ENCODE measurements at regions not wholly inside any gene's neighbourhood (a gene's known extent, or its start where the extent isn't known, plus 50 kb on each side); places are given as distances from the start of the nearest gene placed in this dataset.

- Mint-ChIP-seq H3K27ac (no peak overlapping the region), H3K36me3 (no peaks in the 10 kb centered on the region), H3K27me3 (peaks cover 7% of the 10 kb centered on the region), H3K4me3 (no peak overlapping the region), H3K4me1 (no peaks in the 10 kb centered on the region), H3K9me3 (no peaks in the 10 kb centered on the region)
- Histone ChIP-seq H3K27me3 (ENCODE audit: control insufficient read depth, insufficient read depth, low read length) (no peaks in the 10 kb centered on the region), H3K27ac (ENCODE audit: insufficient read depth, low read length, poor library complexity, severe bottlenecking) (no peak overlapping the region), H3K4me3 (ENCODE audit: low read depth, low read length) (no peak overlapping the region), H3K9me3 (ENCODE audit: control insufficient read depth in 2 of 2, low read length in 2 of 2) (no peaks in the 10 kb centered on the region), H3K4me1 (ENCODE audit: control insufficient read depth, insufficient read depth, low read length, poor library complexity, severe bottlenecking) (no peaks in the 10 kb centered on the region), H3K36me3 (ENCODE audit: control insufficient read depth, insufficient read depth, low read length) (no peaks in the 10 kb centered on the region)
- DNase-seq (no peak), ATAC-seq (ENCODE audit: low read depth in 2 of 2) (no peak)
Observed at GRCh38 chr1:175874081-175874480, 130.7 kb upstream of the TNR start.

GRCh38 chr1:175873290-175873935 is 130.0 kb upstream of the TNR start:
- H3K4me3 ChIP-seq (ENCODE audit: low read depth, low read length): no peak overlapping the region
- H3K9me3 Mint-ChIP-seq: no peaks in the 10 kb centered on the region

GRCh38 chr1:175872588-175872987 is 129.2 kb upstream of the TNR start:
- H3K9me3 Mint-ChIP-seq: no peaks in the 10 kb centered on the region
- H3K36me3 Mint-ChIP-seq: no peaks in the 10 kb centered on the region
- Histone ChIP-seq H3K27ac (ENCODE audit: insufficient read depth, low read length, poor library complexity, severe bottlenecking) (no peak overlapping the region), H3K36me3 (ENCODE audit: control insufficient read depth, insufficient read depth, low read length) (no peaks in the 10 kb centered on the region), H3K27me3 (ENCODE audit: control insufficient read depth, insufficient read depth, low read length) (no peaks in the 10 kb centered on the region), H3K9me3 (ENCODE audit: control insufficient read depth in 2 of 2, low read length in 2 of 2) (no peaks in the 10 kb centered on the region), H3K4me3 (ENCODE audit: low read depth, low read length) (no peak overlapping the region), H3K4me1 (ENCODE audit: control insufficient read depth, insufficient read depth, low read length, poor library complexity, severe bottlenecking) (no peaks in the 10 kb centered on the region)
- no peaks in the 10 kb centered on the region for H3K4me1 Mint-ChIP-seq
- peaks cover 7% of the 10 kb centered on the region for H3K27me3 Mint-ChIP-seq
- no peak overlapping the region for H3K4me3 Mint-ChIP-seq
- no peak overlapping the region for H3K27ac Mint-ChIP-seq
- DNase-seq (no peak), ATAC-seq (ENCODE audit: low read depth in 2 of 2) (no peak)

More at GRCh38 chr1:175873290-175873935, 130.0 kb upstream of the TNR start:
- no peaks in the 10 kb centered on the region for H3K36me3 Mint-ChIP-seq
- ATAC-seq (ENCODE audit: low read depth in 2 of 2) (no peak), DNase-seq (no peak)
- Histone ChIP-seq H3K27me3 (ENCODE audit: control insufficient read depth, insufficient read depth, low read length) (no peaks in the 10 kb centered on the region), H3K9me3 (ENCODE audit: control insufficient read depth in 2 of 2, low read length in 2 of 2) (no peaks in the 10 kb centered on the region), H3K4me1 (ENCODE audit: control insufficient read depth, insufficient read depth, low read length, poor library complexity, severe bottlenecking) (no peaks in the 10 kb centered on the region), H3K27ac (ENCODE audit: insufficient read depth, low read length, poor library complexity, severe bottlenecking) (no peak overlapping the region), H3K36me3 (ENCODE audit: control insufficient read depth, insufficient read depth, low read length) (no peaks in the 10 kb centered on the region)
- no peak overlapping the region for H3K4me3 Mint-ChIP-seq
- no peaks in the 10 kb centered on the region for H3K4me1 Mint-ChIP-seq
- no peak overlapping the region for H3K27ac Mint-ChIP-seq
- peaks cover 7% of the 10 kb centered on the region for H3K27me3 Mint-ChIP-seq

GRCh38 chr1:175871647-175872046 is 128.3 kb upstream of the TNR start:
- Histone ChIP-seq H3K4me3 (ENCODE audit: low read depth, low read length) (no peak overlapping the region), H3K27ac (ENCODE audit: insufficient read depth, low read length, poor library complexity, severe bottlenecking) (no peak overlapping the region), H3K27me3 (ENCODE audit: control insufficient read depth, insufficient read depth, low read length) (no peaks in the 10 kb centered on the region), H3K4me1 (ENCODE audit: control insufficient read depth, insufficient read depth, low read length, poor library complexity, severe bottlenecking) (no peaks in the 10 kb centered on the region), H3K36me3 (ENCODE audit: control insufficient read depth, insufficient read depth, low read length) (no peaks in the 10 kb centered on the region), H3K9me3 (ENCODE audit: control insufficient read depth in 2 of 2, low read length in 2 of 2) (no peaks in the 10 kb centered on the region)
- H3K27ac Mint-ChIP-seq: no peak overlapping the region
- no peak for DNase-seq
- H3K4me3 Mint-ChIP-seq: no peak overlapping the region
- ATAC-seq (ENCODE audit: low read depth in 2 of 2): no peak
- peaks cover 7% of the 10 kb centered on the region for H3K27me3 Mint-ChIP-seq
- no peaks in the 10 kb centered on the region for H3K9me3 Mint-ChIP-seq
- no peaks in the 10 kb centered on the region for H3K4me1 Mint-ChIP-seq
- H3K36me3 Mint-ChIP-seq: no peaks in the 10 kb centered on the region

- H3K27ac Mint-ChIP-seq: no peak overlapping the region
- peaks cover 7% of the 10 kb centered on the region for H3K27me3 Mint-ChIP-seq
- H3K36me3 Mint-ChIP-seq: no peaks in the 10 kb centered on the region
- Histone ChIP-seq H3K4me1 (ENCODE audit: control insufficient read depth, insufficient read depth, low read length, poor library complexity, severe bottlenecking) (no peaks in the 10 kb centered on the region), H3K9me3 (ENCODE audit: control insufficient read depth in 2 of 2, low read length in 2 of 2) (no peaks in the 10 kb centered on the region), H3K36me3 (ENCODE audit: control insufficient read depth, insufficient read depth, low read length) (no peaks in the 10 kb centered on the region), H3K27ac (ENCODE audit: insufficient read depth, low read length, poor library complexity, severe bottlenecking) (no peak overlapping the region), H3K27me3 (ENCODE audit: control insufficient read depth, insufficient read depth, low read length) (no peaks in the 10 kb centered on the region), H3K4me3 (ENCODE audit: low read depth, low read length) (no peak overlapping the region)
- no peak for DNase-seq
- no peak overlapping the region for H3K4me3 Mint-ChIP-seq
- no peaks in the 10 kb centered on the region for H3K4me1 Mint-ChIP-seq
- H3K9me3 Mint-ChIP-seq: no peaks in the 10 kb centered on the region
- ATAC-seq (ENCODE audit: low read depth in 2 of 2): no peak
Observed at GRCh38 chr1:175870217-175870616, 126.8 kb upstream of the TNR start.

GRCh38 chr1:175866776-175867175 is 123.4 kb upstream of the TNR start:
- DNase-seq (no peak), ATAC-seq (ENCODE audit: low read depth in 2 of 2) (no peak)
- Mint-ChIP-seq H3K27ac (no peak overlapping the region), H3K36me3 (no peaks in the 10 kb centered on the region), H3K9me3 (peaks cover 0 to 2% (median 0%) of the 10 kb centered on the region in 7 donors), H3K27me3 (peaks cover 7% of the 10 kb centered on the region), H3K4me1 (no peaks in the 10 kb centered on the region), H3K4me3 (no peak overlapping the region)
- Histone ChIP-seq H3K4me1 (ENCODE audit: control insufficient read depth, insufficient read depth, low read length, poor library complexity, severe bottlenecking) (no peaks in the 10 kb centered on the region), H3K27me3 (ENCODE audit: control insufficient read depth, insufficient read depth, low read length) (no peaks in the 10 kb centered on the region), H3K27ac (ENCODE audit: insufficient read depth, low read length, poor library complexity, severe bottlenecking) (no peak overlapping the region), H3K4me3 (ENCODE audit: low read depth, low read length) (no peak overlapping the region), H3K36me3 (ENCODE audit: control insufficient read depth, insufficient read depth, low read length) (no peaks in the 10 kb centered on the region), H3K9me3 (ENCODE audit: control insufficient read depth in 2 of 2, low read length in 2 of 2) (no peaks in the 10 kb centered on the region)

GRCh38 chr1:175865041-175865766 is 121.8 kb upstream of the TNR start:
- peaks cover 6% of the 10 kb centered on the region for H3K27me3 Mint-ChIP-seq
- DNase-seq (no peak), ATAC-seq (ENCODE audit: low read depth in 2 of 2) (no peak)
- Histone ChIP-seq H3K4me1 (ENCODE audit: control insufficient read depth, insufficient read depth, low read length, poor library complexity, severe bottlenecking) (no peaks in the 10 kb centered on the region), H3K27ac (ENCODE audit: insufficient read depth, low read length, poor library complexity, severe bottlenecking) (no peak overlapping the region), H3K36me3 (ENCODE audit: control insufficient read depth, insufficient read depth, low read length) (no peaks in the 10 kb centered on the region), H3K27me3 (ENCODE audit: control insufficient read depth, insufficient read depth, low read length) (no peaks in the 10 kb centered on the region), H3K4me3 (ENCODE audit: low read depth, low read length) (no peak overlapping the region), H3K9me3 (ENCODE audit: control insufficient read depth in 2 of 2, low read length in 2 of 2) (no peaks in the 10 kb centered on the region)
- H3K36me3 Mint-ChIP-seq: no peaks in the 10 kb centered on the region
- no peak overlapping the region for H3K4me3 Mint-ChIP-seq
- H3K9me3 Mint-ChIP-seq: peaks cover 0 to 2% (median 0%) of the 10 kb centered on the region in 7 donors
- H3K4me1 Mint-ChIP-seq: no peaks in the 10 kb centered on the region
- H3K27ac Mint-ChIP-seq: no peak overlapping the region

GRCh38 chr1:175864625-175865024 is 121.2 kb upstream of the TNR start:
- H3K27ac ChIP-seq (ENCODE audit: insufficient read depth, low read length, poor library complexity, severe bottlenecking): no peak overlapping the region
- Mint-ChIP-seq H3K4me3 (no peak overlapping the region), H3K4me1 (no peaks in the 10 kb centered on the region), H3K9me3 (peaks cover 0 to 2% (median 0%) of the 10 kb centered on the region in 7 donors), H3K27me3 (peaks cover under 1% of the 10 kb centered on the region), H3K36me3 (no peaks in the 10 kb centered on the region), H3K27ac (no peak overlapping the region)
- ATAC-seq (ENCODE audit: low read depth in 2 of 2) (no peak), DNase-seq (no peak)
- H3K27me3 ChIP-seq (ENCODE audit: control insufficient read depth, insufficient read depth, low read length): no peaks in the 10 kb centered on the region
- no peaks in the 10 kb centered on the region for H3K9me3 ChIP-seq (ENCODE audit: control insufficient read depth in 2 of 2, low read length in 2 of 2)
- no peaks in the 10 kb centered on the region for H3K4me1 ChIP-seq (ENCODE audit: control insufficient read depth, insufficient read depth, low read length, poor library complexity, severe bottlenecking)
- no peaks in the 10 kb centered on the region for H3K36me3 ChIP-seq (ENCODE audit: control insufficient read depth, insufficient read depth, low read length)
- no peak overlapping the region for H3K4me3 ChIP-seq (ENCODE audit: low read depth, low read length)

Measured in CD4-positive, CD25-positive, alpha-beta regulatory T cell (primary cell).